ENCODE measurements at regions not wholly inside any gene's neighbourhood (a gene's known extent, or its start where the extent isn't known, plus 50 kb on each side); places are given as distances from the start of the nearest gene placed in this dataset.
A peak's percentile ranks its signal among the peaks of the same experiment; 100 is the strongest.

- no peak for DNase-seq (ENCODE audit: extremely low read depth, low read depth)
Measured at GRCh38 chr17:12521416-12521815, 144.3 kb upstream of the MYOCD start.

GRCh38 chr17:12522336-12522735, 143.4 kb upstream of the MYOCD start:
- no peak for DNase-seq (ENCODE audit: extremely low read depth, low read depth)

GRCh38 chr17:12522743-12523183, 142.9 kb upstream of the MYOCD start:
- DNase-seq (ENCODE audit: extremely low read depth, low read depth), result no peak

GRCh38 chr17:12523244-12523643, 142.4 kb upstream of the MYOCD start:
- DNase-seq (ENCODE audit: extremely low read depth, low read depth), result no peak

- no peak for DNase-seq (ENCODE audit: extremely low read depth, low read depth)
Measured at GRCh38 chr17:12528036-12528435, 137.7 kb upstream of the MYOCD start.

GRCh38 chr17:12530161-12530560, 135.5 kb upstream of the MYOCD start:
- DNase-seq (ENCODE audit: extremely low read depth, low read depth), result no peak

GRCh38 chr17:12536021-12536420, 129.7 kb upstream of the MYOCD start:
- no peak for DNase-seq (ENCODE audit: extremely low read depth, low read depth)

- DNase-seq (ENCODE audit: extremely low read depth, low read depth), result no peak
Measured at GRCh38 chr17:12536472-12536871, 129.2 kb upstream of the MYOCD start.

- no peak for DNase-seq (ENCODE audit: extremely low read depth, low read depth)
Measured at GRCh38 chr17:12537436-12537835, 128.3 kb upstream of the MYOCD start.

- no peak for DNase-seq (ENCODE audit: extremely low read depth, low read depth)
Measured at GRCh38 chr17:12538003-12538402, 127.7 kb upstream of the MYOCD start.

GRCh38 chr17:12545877-12546513, 119.7 kb upstream of the MYOCD start:
- peak; percentile 63 for DNase-seq (ENCODE audit: extremely low read depth, low read depth)

- no peak for DNase-seq (ENCODE audit: extremely low read depth, low read depth)
Measured at GRCh38 chr17:12546983-12547382, 118.7 kb upstream of the MYOCD start.

GRCh38 chr17:12547831-12548230, 117.9 kb upstream of the MYOCD start:
- no peak for DNase-seq (ENCODE audit: extremely low read depth, low read depth)

GRCh38 chr17:12548558-12548957, 117.1 kb upstream of the MYOCD start:
- DNase-seq (ENCODE audit: extremely low read depth, low read depth), result no peak

- DNase-seq (ENCODE audit: extremely low read depth, low read depth), result no peak
Measured at GRCh38 chr17:12549499-12550041, 116.1 kb upstream of the MYOCD start.

GRCh38 chr17:12553625-12554024, 112.1 kb upstream of the MYOCD start:
- no peak for DNase-seq (ENCODE audit: extremely low read depth, low read depth)

- no peak for DNase-seq (ENCODE audit: extremely low read depth, low read depth)
Measured at GRCh38 chr17:12554251-12554650, 111.4 kb upstream of the MYOCD start.

- no peak for DNase-seq (ENCODE audit: extremely low read depth, low read depth)
Measured at GRCh38 chr17:12566291-12566690, 99.4 kb upstream of the MYOCD start.

GRCh38 chr17:12567077-12568053, 98.3 kb upstream of the MYOCD start:
- DNase-seq (ENCODE audit: extremely low read depth, low read depth), result no peak

- no peak for DNase-seq (ENCODE audit: extremely low read depth, low read depth)
Measured at GRCh38 chr17:12568358-12569251, 97.1 kb upstream of the MYOCD start.

GRCh38 chr17:12571606-12572005, 94.1 kb upstream of the MYOCD start:
- DNase-seq (ENCODE audit: extremely low read depth, low read depth), result no peak

Measured in NCI-H460 (cell line).